ENCODE measurements at regions not wholly inside any gene's neighbourhood (a gene's known extent, or its start where the extent isn't known, plus 50 kb on each side); places are given as distances from the start of the nearest gene placed in this dataset.

GRCh38 chr20:63070301-63070625, 63.5 kb upstream of the BHLHE23 start:
- DNase-seq (ENCODE audit: low spot score): no peak

GRCh38 chr20:63068711-63069367, 62.1 kb upstream of the BHLHE23 start:
- DNase-seq (ENCODE audit: low spot score): no peak

DNA sequence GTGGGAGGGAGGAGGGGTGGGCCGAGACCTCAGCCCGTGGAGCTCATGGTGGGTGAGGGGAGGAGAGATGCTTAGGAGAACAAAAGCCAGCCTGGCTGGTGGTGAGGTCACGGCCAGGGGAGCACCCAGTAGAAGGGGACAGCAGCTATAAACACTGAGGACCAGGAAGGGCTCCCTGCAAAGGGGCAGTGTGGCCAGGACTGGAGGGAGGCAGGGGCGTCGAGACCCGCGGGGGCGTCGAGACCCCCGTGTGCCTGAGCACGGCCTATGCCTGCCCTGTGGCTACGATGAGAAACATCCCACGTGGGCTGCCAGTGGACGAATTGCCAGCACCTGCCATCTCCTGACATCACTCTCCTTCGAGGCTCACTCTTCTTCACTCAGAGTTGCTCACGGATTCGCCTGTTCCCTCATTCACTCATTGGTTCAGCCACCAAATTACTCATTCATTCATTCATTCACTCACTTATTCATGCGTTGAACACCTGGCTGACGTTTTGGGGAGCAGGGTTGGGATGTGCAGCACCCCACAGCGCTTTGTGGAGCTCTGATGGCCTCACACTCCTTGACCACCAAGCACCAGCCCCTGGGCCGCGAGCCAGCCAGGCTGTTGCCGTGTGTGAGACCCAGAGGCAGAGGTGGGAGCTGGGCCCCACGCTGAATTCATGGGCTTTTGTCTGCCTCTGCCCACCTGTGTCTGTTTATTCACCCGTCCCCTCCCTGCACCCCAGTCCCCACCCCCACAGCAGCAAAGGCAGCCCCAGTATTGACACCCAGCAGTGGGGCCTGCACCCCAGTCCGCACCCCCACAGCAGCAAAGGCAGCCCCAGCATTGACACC, 61.2 kb upstream of the BHLHE23 start:
- DNase-seq (ENCODE audit: low spot score): no peak

DNA sequence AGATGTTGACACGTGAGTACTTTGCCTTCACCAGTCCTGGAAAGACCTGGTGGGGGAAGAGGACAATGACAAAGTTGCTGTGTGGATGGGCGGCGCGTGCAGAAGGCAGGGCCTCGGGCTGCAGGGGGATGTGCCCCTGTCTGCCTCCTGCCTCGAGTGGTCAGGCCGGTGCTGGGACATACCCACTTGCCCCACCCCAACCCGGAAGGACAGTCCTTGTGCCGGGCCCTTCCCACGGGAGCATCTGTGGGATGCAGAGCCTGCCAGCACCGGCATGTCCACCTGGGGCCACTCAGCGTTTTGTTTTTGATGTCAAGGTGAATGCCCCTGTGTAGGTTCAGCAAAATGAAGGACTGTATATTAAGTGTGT, 60.5 kb upstream of the BHLHE23 start:
- DNase-seq (ENCODE audit: low spot score): no peak

- DNase-seq (ENCODE audit: low spot score): no peak
These were observed 59.9 kb upstream of the BHLHE23 start for GRCh38 chr20:63066506-63067265.

GRCh38 chr20:63065911-63066310, 59.1 kb upstream of the BHLHE23 start:
- no peak for DNase-seq (ENCODE audit: low spot score)

- DNase-seq (ENCODE audit: low spot score): no peak
These were observed 58.3 kb upstream of the BHLHE23 start for GRCh38 chr20:63064745-63065711.

GRCh38 chr20:63064310-63064709, 57.5 kb upstream of the BHLHE23 start:
- DNase-seq (ENCODE audit: low spot score): no peak

GRCh38 chr20:63062188-63063140, 55.7 kb upstream of the BHLHE23 start:
- DNase-seq (ENCODE audit: low spot score): no peak

GRCh38 chr20:63061771-63062100, 55.0 kb upstream of the BHLHE23 start:
- no peak for DNase-seq (ENCODE audit: low spot score)

GRCh38 chr20:63061051-63061770, 54.4 kb upstream of the BHLHE23 start:
- no peak for DNase-seq (ENCODE audit: low spot score)

- no peak for DNase-seq (ENCODE audit: low spot score)
These were observed 53.6 kb upstream of the BHLHE23 start for GRCh38 chr20:63060057-63060991.

DNA sequence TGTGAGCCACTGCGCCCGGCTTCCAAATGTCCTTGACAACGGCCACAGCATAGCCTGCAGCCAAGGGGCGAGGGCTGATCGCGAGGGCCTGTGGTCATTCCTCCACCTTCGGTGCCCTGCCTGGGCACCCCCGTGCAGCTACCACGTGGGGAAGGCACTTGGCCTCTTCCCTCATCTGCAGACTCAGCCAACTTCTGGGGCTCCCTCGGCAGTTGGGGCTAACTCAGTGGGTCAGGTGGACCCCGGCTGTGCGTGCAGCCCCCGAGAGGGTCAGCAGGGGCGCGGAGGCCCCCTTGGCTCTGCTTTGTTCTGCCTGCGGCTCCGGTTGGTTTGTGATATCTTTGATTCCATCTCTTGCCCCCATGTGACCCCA, 52.9 kb upstream of the BHLHE23 start:
- no peak for DNase-seq (ENCODE audit: low spot score)

DNA sequence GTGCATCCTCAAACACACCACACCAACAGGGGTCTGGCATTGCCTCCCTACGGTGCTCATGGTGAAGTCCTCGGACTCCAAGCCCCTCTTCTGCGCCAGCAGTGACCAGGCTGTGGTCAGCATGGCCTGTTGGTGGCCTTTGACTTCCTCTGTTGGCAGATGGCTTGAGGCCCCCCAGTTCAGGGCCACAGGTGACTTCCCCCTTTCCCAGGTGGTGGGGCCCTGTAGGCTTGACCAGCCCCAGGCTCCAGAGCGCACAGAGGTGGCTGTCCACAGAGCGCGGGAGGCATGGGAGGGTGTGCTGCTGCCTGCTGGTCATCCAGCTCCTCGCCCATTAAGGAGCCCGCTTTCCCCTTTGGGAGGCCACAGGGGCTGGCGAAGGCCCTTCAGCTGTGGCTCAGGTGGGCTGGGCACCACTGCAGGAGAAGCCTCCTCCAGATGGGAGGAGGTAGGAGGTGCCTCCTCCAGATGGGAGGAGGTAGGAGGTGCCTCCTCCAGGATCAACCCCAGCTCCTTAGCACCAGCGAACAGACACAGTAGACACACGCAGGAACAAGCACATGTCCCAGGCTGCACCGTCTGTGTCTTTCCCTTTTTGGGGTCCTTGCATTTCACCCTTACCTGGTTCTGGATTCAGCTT, 52.1 kb upstream of the BHLHE23 start:
- no peak for DNase-seq (ENCODE audit: low spot score)

- no peak for DNase-seq (ENCODE audit: low spot score)
These were observed 50.7 kb upstream of the BHLHE23 start for GRCh38 chr20:63057171-63058117.

DNA sequence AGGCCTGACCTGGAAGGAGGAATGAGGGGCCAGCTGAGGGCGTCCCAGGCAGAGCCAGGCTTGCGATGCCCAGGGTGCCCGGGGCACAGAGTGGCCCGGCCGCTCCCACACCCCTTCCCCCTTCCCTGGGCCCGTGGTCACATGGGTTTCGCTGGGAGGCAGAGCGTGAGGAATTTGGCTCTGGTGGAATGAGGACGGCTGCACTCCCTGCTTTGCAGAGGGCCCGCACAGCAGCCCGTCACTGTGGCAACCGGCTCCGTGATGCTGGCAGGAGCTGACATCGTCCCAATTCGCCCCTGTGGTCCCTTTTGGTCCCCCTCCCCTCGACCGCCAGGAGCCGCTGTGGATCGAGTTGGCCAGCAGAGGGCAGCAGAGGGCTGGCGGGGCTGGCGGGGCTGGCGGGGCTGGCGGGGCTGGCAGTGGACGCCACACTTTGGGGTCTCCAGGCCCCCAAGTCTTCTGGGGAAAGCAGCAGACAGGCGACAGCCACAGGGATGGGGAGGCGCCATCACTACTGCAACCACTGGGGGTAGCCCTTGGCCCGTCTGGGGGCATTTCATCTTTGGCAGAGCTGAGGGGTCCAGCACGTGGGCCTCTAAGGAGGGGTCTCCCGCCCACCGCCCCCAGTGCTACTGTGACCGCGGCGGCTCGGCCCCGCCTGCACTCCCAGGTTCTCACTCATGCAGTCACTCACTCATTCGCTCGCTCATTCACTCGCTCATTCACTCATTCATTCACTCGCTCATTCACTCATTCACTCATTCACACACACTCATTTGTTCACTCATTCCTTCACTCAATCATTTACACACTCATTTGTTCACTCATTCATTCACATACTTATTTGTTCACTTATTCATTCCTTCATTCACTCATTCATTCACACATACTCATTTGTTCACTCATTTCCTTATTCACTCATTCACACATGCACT, 49.7 kb upstream of the BHLHE23 start:
- peak; percentile 14 for DNase-seq (ENCODE audit: low spot score)
